Naive thymus-derived CD4-positive, alpha-beta T cell (primary cell): ENCODE measurements at regions not wholly inside any gene's neighbourhood (a gene's known extent, or its start where the extent isn't known, plus 50 kb on each side); places are given as distances from the start of the nearest gene placed in this dataset.
A peak's percentile ranks its signal among the peaks of the same experiment; 100 is the strongest.
"Not testable (repeated sequence)": the region's sequence is repeated elsewhere in the genome, so short reads cannot be mapped to it uniquely, and the experiment has no call there.

Experiments used
- ATAC-seq: fragments of 150-1000 bp; cut with Tn5 transposase; 2 replicates; pipeline ENCODE4 v1.10.0; 2021; ENCODE audit warnings: mild to moderate bottlenecking, moderate library complexity
- CTCF ChIA-PET: fragments of 350-600 bp; sonication (Branson Sonifier 250); formaldehyde crosslinking; loops from one replicate; lab custom pipeline; 2021; ENCODE audit warnings: antibody characterized with exemption; lab: Charles Lee
- POLR2A ChIA-PET: fragments of 350-600 bp; sonication (Branson Sonifier 250); formaldehyde crosslinking; loops from one replicate; lab custom pipeline; 2021; ENCODE audit warnings: antibody characterized with exemption, inconsistent platforms; lab: Charles Lee
- DNase-seq, 9 donors: peaks; one replicate each; pipeline versions ENCODE4 v3.0.0 to v3.0.0-alpha.2; 2020 to 2022; ENCODE audit warnings: mixed read lengths in 1 of 9
- H3K27ac ChIP-seq: one replicate; pipeline ENCODE4 v1.7.0; 2013; ENCODE audit warnings: mild to moderate bottlenecking, low read depth, low read length, moderate library complexity
- H3K27me3 ChIP-seq, 2 donors: one replicate each; pipeline ENCODE4 v1.7.0; 2013; ENCODE audit warnings: low read length in 2 of 2, mild to moderate bottlenecking in 2 of 2, moderate library complexity in 2 of 2; ENCODE audit not compliant: control insufficient read depth in 2 of 2, insufficient read depth in 2 of 2
- H3K36me3 ChIP-seq, 3 experiments: 1 replicate in 2 of 3; 2 replicates in 1 of 3; pipeline ENCODE4 v1.7.0; 2013; ENCODE audit warnings: low read length in 3 of 3, mild to moderate bottlenecking in 3 of 3, moderate library complexity in 1 of 3; ENCODE audit not compliant: insufficient read depth in 3 of 3, control insufficient read depth in 2 of 3
- H3K4me1 ChIP-seq, 2 donors: one replicate each; pipeline ENCODE4 v1.7.0; 2013; ENCODE audit warnings: low read length in 2 of 2, mild to moderate bottlenecking in 2 of 2, moderate library complexity in 1 of 2; ENCODE audit not compliant: control insufficient read depth in 2 of 2, insufficient read depth in 2 of 2
- H3K4me3 ChIP-seq: 2 replicates; pipeline ENCODE4 v1.7.0; 2013; ENCODE audit warnings: mild to moderate bottlenecking, low read length
- H3K9me3 ChIP-seq, 3 experiments: 1 replicate in 2 of 3; 2 replicates in 1 of 3; pipeline ENCODE4 v1.7.0; 2013; ENCODE audit warnings: low read length in 3 of 3; ENCODE audit not compliant: control insufficient read depth in 2 of 3
- H3K27ac Mint-ChIP-seq, 9 donors: one replicate each; pipeline ENCODE4 v1.8.0; 2020 to 2022; ENCODE audit warnings: mixed read lengths in 9 of 9, mild to moderate bottlenecking in 8 of 9, moderate library complexity in 5 of 9, inconsistent platforms in 2 of 9
- H3K27me3 Mint-ChIP-seq, 5 donors: one replicate each; pipeline ENCODE4 v1.8.0; 2021 to 2022; ENCODE audit warnings: mixed read lengths in 5 of 5, mild to moderate bottlenecking in 1 of 5
- H3K36me3 Mint-ChIP-seq, 5 donors: one replicate each; pipeline ENCODE4 v1.8.0; 2020 to 2022; ENCODE audit warnings: mixed read lengths in 5 of 5, mild to moderate bottlenecking in 3 of 5, inconsistent platforms in 1 of 5
- H3K4me1 Mint-ChIP-seq, 7 donors: one replicate each; pipeline ENCODE4 v1.8.0; 2020 to 2022; ENCODE audit warnings: mixed read lengths in 7 of 7, mild to moderate bottlenecking in 3 of 7, inconsistent platforms in 1 of 7
- H3K4me3 Mint-ChIP-seq, 10 donors: one replicate each; pipeline ENCODE4 v1.8.0; 2020 to 2022; ENCODE audit warnings: mild to moderate bottlenecking in 10 of 10, mixed read lengths in 10 of 10, moderate library complexity in 6 of 10, inconsistent platforms in 2 of 10
- H3K9me3 Mint-ChIP-seq, 11 donors: one replicate each; pipeline ENCODE4 v1.8.0; 2020 to 2022; ENCODE audit warnings: mixed read lengths in 11 of 11, mild to moderate bottlenecking in 4 of 11, inconsistent platforms in 1 of 11, moderate library complexity in 1 of 11
- intact Hi-C, 2 donors: fragments of 100-400 bp; cut with micrococcal nuclease; formaldehyde crosslinking; loops; one replicate each; pipeline ENCODE4 v1.15.1; 2023

GRCh38 chr14:105939810-105940508 lies 413.6 kb downstream of the TMEM121 start:
- ATAC-seq (no peak), DNase-seq (peak in 1 of 9 donors; percentile 13)
- POLR2A ChIA-PET: no interaction called here
- H3K4me1 Mint-ChIP-seq: peaks cover 0 to 5% (median 4%) of the 10 kb centered on the region in 7 donors
- Histone ChIP-seq H3K27ac (no peak overlapping the region), H3K4me1 (no peaks in the 10 kb centered on the region), H3K9me3 (peaks cover 0 to 21% (median 5%) of the 10 kb centered on the region in 3 experiments), H3K36me3 (no peaks in the 10 kb centered on the region), H3K4me3 (no peak overlapping the region), H3K27me3 (no peaks in the 10 kb centered on the region)
- H3K4me3 Mint-ChIP-seq: no peak overlapping the region
- CTCF ChIA-PET: no interaction called here
- no peak overlapping the region for H3K27ac Mint-ChIP-seq
- peaks cover 6 to 17% (median 11%) of the 10 kb centered on the region in 5 donors for H3K27me3 Mint-ChIP-seq
- intact Hi-C loops: loop anchor here in 1 of 2 donors (10.0 kb wide), 1 partner anchor 265 kb away; no protein-coding TSS in a partner anchor
- H3K36me3 Mint-ChIP-seq: peaks cover 0 to 17% (median 8%) of the 10 kb centered on the region in 5 donors
- peaks cover 4 to 49% (median 19%) of the 10 kb centered on the region in 11 donors for H3K9me3 Mint-ChIP-seq

GRCh38 chr14:105940534-105941225 lies 414.3 kb downstream of the TMEM121 start:
- ChIA-PET CTCF (no interaction called here), POLR2A (no interaction called here)
- Mint-ChIP-seq H3K36me3 (peaks cover 0 to 12% (median 5%) of the 10 kb centered on the region in 5 donors), H3K9me3 (peaks cover 0 to 41% (median 14%) of the 10 kb centered on the region in 11 donors), H3K4me3 (no peak overlapping the region), H3K4me1 (peaks cover 0 to 8% (median 7%) of the 10 kb centered on the region in 7 donors), H3K27me3 (peaks cover 0 to 11% (median 6%) of the 10 kb centered on the region in 5 donors), H3K27ac (no peak overlapping the region)
- Histone ChIP-seq H3K27ac (no peak overlapping the region), H3K9me3 (peaks cover 0 to 21% (median 5%) of the 10 kb centered on the region in 3 experiments), H3K4me1 (no peaks in the 10 kb centered on the region), H3K4me3 (no peak overlapping the region), H3K27me3 (no peaks in the 10 kb centered on the region), H3K36me3 (no peaks in the 10 kb centered on the region)
- intact Hi-C loops: loop anchor here in 1 of 2 donors (10.0 kb wide), 1 partner anchor 266 kb away; no protein-coding TSS in a partner anchor
- ATAC-seq (peak; percentile 43), DNase-seq (peak in 1 of 9 donors; percentile 12)

- H3K4me3 Mint-ChIP-seq: no peak overlapping the region
- no peaks in the 10 kb centered on the region for H3K4me1 ChIP-seq
- peaks cover 0 to 4% (median 0%) of the 10 kb centered on the region in 5 donors for H3K27me3 Mint-ChIP-seq
- DNase-seq (no peak), ATAC-seq (no peak)
- H3K36me3 Mint-ChIP-seq: peaks cover 0 to 12% (median 5%) of the 10 kb centered on the region in 5 donors
- no peaks in the 10 kb centered on the region for H3K36me3 ChIP-seq
- H3K4me3 ChIP-seq: no peak overlapping the region
- CTCF ChIA-PET: no interaction called here
- intact Hi-C loops: loop anchor here in 1 of 2 donors (10.0 kb wide), 1 partner anchor 267 kb away; no protein-coding TSS in a partner anchor
- H3K27ac Mint-ChIP-seq: peak overlapping the region in 1 of 9 donors; percentile 17
- peaks cover 0 to 21% (median 5%) of the 10 kb centered on the region in 3 experiments for H3K9me3 ChIP-seq
- POLR2A ChIA-PET: no interaction called here
- peaks cover 0 to 33% (median 14%) of the 10 kb centered on the region in 11 donors for H3K9me3 Mint-ChIP-seq
- H3K27ac ChIP-seq: no peak overlapping the region
- H3K4me1 Mint-ChIP-seq: peaks cover 0 to 12% (median 7%) of the 10 kb centered on the region in 7 donors
- no peaks in the 10 kb centered on the region for H3K27me3 ChIP-seq
These were observed 415.1 kb downstream of the TMEM121 start for GRCh38 chr14:105941226-105942166.

DNA sequence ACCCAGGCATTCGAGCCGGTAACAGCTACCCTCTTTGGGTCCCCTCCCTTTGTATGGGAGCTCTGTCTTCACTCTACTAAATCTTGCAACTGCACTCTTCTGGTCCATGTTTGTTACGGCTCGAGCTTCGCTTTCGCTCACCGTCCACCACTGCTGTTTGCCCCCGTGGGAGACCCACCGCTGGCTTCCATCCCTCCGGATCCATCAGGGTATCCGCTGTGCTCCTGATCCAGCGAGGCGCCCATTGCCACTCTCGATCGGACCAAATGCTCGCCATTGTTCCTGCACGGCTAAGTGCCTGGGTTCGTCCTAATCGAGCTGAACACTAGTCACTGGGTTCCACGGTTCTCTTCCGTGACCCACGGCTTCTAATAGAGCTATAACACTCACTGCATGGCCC lies 416.3 kb downstream of the TMEM121 start:
- H3K4me1 ChIP-seq, H3K36me3 ChIP-seq, H3K27ac ChIP-seq, H3K27me3 Mint-ChIP-seq, DNase-seq, H3K4me3 Mint-ChIP-seq, ATAC-seq, H3K36me3 Mint-ChIP-seq, POLR2A ChIA-PET, H3K27me3 ChIP-seq, H3K4me3 ChIP-seq: not testable (repeated sequence)
- H3K9me3 Mint-ChIP-seq: peaks cover 0 to 24% (median 12%) of the 10 kb centered on the region in 11 donors
- peaks cover 0 to 12% (median 7%) of the 10 kb centered on the region in 7 donors for H3K4me1 Mint-ChIP-seq
- H3K27ac Mint-ChIP-seq: peak overlapping the region in 1 of 9 donors; percentile 0
- peaks cover 0 to 21% (median 5%) of the 10 kb centered on the region in 3 experiments for H3K9me3 ChIP-seq
- CTCF ChIA-PET: interaction anchor here (0.5 kb wide), 1 partner anchor 8 kb away, joined by 3 read pairs; no protein-coding TSS in a partner anchor
- intact Hi-C loops: loop anchor here in 1 of 2 donors (10.0 kb wide), 1 partner anchor 268 kb away; no protein-coding TSS in a partner anchor

DNA sequence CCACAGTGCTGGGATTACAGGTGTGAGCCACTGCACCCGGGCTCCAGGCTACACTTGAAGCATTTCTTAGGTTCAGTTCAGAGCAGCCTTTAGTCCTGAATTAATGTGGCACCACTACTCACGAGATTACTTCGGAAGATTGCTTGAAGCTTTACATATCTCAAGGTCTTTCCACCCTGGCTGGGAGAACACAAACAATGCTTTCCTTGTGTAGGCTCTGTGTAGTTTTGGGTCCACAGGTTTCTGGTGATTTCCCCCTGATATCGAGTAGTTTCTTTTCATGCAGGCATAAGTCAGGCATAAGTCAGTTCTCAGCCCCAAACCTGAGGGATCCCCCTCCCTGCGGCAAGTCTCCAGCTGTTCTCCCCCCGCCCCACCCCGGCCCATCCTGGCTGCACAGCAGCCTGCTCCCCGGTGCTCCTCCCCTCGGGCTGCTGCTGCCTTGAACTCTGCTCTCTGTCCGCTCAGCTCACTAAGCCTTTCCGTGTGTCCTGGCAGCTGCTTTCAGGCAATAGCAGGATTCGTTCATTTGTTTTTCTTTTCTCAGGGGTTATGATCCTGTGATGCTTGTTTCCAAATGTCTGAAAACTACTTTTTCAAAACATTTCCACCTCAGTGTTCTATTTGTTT lies 417.7 kb downstream of the TMEM121 start:
- peaks cover 0 to 17% (median 7%) of the 10 kb centered on the region in 11 donors for H3K9me3 Mint-ChIP-seq
- DNase-seq (no peak), ATAC-seq (no peak)
- POLR2A ChIA-PET: no interaction called here
- Histone ChIP-seq H3K9me3 (peaks cover 0 to 13% (median 5%) of the 10 kb centered on the region in 3 experiments), H3K36me3 (no peaks in the 10 kb centered on the region), H3K27me3 (no peaks in the 10 kb centered on the region), H3K4me1 (no peaks in the 10 kb centered on the region), H3K27ac (no peak overlapping the region), H3K4me3 (no peak overlapping the region)
- peaks cover 0 to 3% (median 0%) of the 10 kb centered on the region in 5 donors for H3K27me3 Mint-ChIP-seq
- H3K27ac Mint-ChIP-seq: no peak overlapping the region
- H3K36me3 Mint-ChIP-seq: peaks cover 0 to 2% (median 1%) of the 10 kb centered on the region in 5 donors
- no peak overlapping the region for H3K4me3 Mint-ChIP-seq
- intact Hi-C loops: loop anchor here (2.0 to 10.0 kb wide), 2 partner anchors 63 to 269 kb away; no protein-coding TSS in a partner anchor
- H3K4me1 Mint-ChIP-seq: peaks cover 3 to 16% (median 12%) of the 10 kb centered on the region in 7 donors
- CTCF ChIA-PET: interaction anchor here (0.7 to 1.3 kb wide), 2 partner anchors 7 to 62 kb away, joined by 4 to 5 read pairs; no protein-coding TSS in a partner anchor
